ENCODE measurements at regions not wholly inside any gene's neighbourhood (a gene's known extent, or its start where the extent isn't known, plus 50 kb on each side); places are given as distances from the start of the nearest gene placed in this dataset.

DNA sequence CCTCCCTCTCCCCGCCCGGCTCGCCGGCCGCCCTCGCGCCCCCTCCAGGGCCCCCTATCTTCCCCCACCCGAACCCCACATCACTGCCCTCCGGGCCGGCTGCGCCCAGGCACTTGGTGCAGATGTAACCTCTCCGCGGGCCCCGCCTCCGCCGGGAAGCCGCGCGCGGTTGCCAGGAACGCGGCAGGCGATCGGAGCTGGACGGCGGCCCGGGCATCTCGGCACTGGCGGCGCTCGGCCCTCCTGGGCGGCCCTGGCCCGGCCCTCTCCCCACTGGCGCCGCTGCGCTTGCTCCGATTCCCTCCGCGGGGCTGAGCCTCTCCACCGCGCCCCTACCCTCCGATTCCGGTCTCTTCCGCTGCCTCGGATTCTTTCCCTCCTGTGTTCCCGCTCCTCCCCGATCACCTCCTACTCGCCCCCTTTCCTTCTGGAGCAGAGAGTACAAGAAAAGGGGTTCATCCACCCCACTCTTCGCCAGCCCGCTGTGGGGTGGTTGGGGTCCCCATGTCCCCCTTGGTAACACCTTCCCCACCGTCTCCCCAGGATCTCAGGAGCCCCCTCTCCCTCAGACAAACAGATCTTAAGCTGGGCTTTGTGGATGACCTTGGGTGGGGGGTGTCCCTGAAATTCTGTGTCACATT, 70.6 kb downstream of the C9orf50 start:
- TF ChIP-seq EZH2phosphoT487 (IDR thresholded peaks at IDR 0.05; ENCODE audit: borderline replicate concordance, low read length) = no peak
- TF ChIP-seq, protein P1, sequence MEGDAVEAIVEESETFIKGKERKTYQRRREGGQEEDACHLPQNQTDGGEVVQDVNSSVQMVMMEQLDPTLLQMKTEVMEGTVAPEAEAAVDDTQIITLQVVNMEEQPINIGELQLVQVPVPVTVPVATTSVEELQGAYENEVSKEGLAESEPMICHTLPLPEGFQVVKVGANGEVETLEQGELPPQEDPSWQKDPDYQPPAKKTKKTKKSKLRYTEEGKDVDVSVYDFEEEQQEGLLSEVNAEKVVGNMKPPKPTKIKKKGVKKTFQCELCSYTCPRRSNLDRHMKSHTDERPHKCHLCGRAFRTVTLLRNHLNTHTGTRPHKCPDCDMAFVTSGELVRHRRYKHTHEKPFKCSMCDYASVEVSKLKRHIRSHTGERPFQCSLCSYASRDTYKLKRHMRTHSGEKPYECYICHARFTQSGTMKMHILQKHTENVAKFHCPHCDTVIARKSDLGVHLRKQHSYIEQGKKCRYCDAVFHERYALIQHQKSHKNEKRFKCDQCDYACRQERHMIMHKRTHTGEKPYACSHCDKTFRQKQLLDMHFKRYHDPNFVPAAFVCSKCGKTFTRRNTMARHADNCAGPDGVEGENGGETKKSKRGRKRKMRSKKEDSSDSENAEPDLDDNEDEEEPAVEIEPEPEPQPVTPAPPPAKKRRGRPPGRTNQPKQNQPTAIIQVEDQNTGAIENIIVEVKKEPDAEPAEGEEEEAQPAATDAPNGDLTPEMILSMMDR (IDR thresholded peaks at IDR 0.05; ENCODE audit: low read depth, low read length, poor library complexity, severe bottlenecking) = no peak
- Histone ChIP-seq H3K9me2 (replicated peaks; ENCODE audit: control insufficient read depth, low read length) (no peaks in the 10 kb centered on the region), H3K36me3 (ENCODE audit: control insufficient read depth, low read length) (no peaks in the 10 kb centered on the region), H3K79me2 (ENCODE audit: control insufficient read depth, low read length) (no peaks in the 10 kb centered on the region), H3F3A (ENCODE audit: control insufficient read depth, insufficient read depth) (no peaks in the 10 kb centered on the region), H3K4me2 (ENCODE audit: low read length) (no peak overlapping the region), H3K4me3 (ENCODE audit: low read length) (no peak overlapping the region), H3K4me1 (ENCODE audit: control insufficient read depth, low read length) (no peaks in the 10 kb centered on the region), H3K27ac (ENCODE audit: low read depth, low read length) (no peak overlapping the region), H3K9me3 (ENCODE audit: control insufficient read depth, insufficient read depth, low read length) (no peaks in the 10 kb centered on the region), H3K27me3 (ENCODE audit: control insufficient read depth, low read length) (no peaks in the 10 kb centered on the region; the same call in 1 of the 2 replicates), H4K20me1 (ENCODE audit: control insufficient read depth, insufficient read depth, low read depth, low read length) (no peaks in the 10 kb centered on the region)

DNA sequence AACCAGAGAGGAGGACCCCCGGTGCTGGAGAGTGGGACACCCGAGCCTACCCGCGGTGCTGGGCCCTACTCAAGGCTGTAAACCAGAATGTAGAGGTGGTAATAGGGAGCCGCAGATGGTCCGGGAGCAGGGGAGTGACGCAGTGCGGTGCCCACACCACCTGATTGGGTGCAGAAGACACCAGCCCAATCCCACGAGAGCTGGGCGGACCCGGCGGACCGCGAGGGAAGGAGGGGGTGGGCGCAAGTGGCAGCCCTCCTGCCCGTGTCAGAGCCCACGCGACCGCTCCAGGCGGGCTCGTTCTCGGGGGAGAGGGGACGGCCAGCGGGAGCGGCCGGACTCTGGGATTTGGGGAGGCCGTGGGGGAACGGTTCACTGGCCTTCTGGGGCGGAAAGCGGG, 71.2 kb downstream of the C9orf50 start:
- Histone ChIP-seq H4K20me1 (ENCODE audit: control insufficient read depth, insufficient read depth, low read depth, low read length) (no peaks in the 10 kb centered on the region), H3K9me2 (replicated peaks; ENCODE audit: control insufficient read depth, low read length) (no peaks in the 10 kb centered on the region), H3K4me3 (ENCODE audit: low read length) (no peak overlapping the region), H3K27ac (ENCODE audit: low read depth, low read length) (no peak overlapping the region), H3K4me2 (ENCODE audit: low read length) (no peak overlapping the region), H3K4me1 (ENCODE audit: control insufficient read depth, low read length) (no peaks in the 10 kb centered on the region), H3F3A (ENCODE audit: control insufficient read depth, insufficient read depth) (no peaks in the 10 kb centered on the region), H3K79me2 (ENCODE audit: control insufficient read depth, low read length) (no peaks in the 10 kb centered on the region), H3K27me3 (ENCODE audit: control insufficient read depth, low read length) (no peaks in the 10 kb centered on the region; the same call in 1 of the 2 replicates), H3K36me3 (ENCODE audit: control insufficient read depth, low read length) (no peaks in the 10 kb centered on the region), H3K9me3 (ENCODE audit: control insufficient read depth, insufficient read depth, low read length) (no peaks in the 10 kb centered on the region)
- TF ChIP-seq, protein P1 (IDR thresholded peaks at IDR 0.05; ENCODE audit: low read depth, low read length, poor library complexity, severe bottlenecking) = no peak
- TF ChIP-seq EZH2phosphoT487 (IDR thresholded peaks at IDR 0.05; ENCODE audit: borderline replicate concordance, low read length) = no peak

DNA sequence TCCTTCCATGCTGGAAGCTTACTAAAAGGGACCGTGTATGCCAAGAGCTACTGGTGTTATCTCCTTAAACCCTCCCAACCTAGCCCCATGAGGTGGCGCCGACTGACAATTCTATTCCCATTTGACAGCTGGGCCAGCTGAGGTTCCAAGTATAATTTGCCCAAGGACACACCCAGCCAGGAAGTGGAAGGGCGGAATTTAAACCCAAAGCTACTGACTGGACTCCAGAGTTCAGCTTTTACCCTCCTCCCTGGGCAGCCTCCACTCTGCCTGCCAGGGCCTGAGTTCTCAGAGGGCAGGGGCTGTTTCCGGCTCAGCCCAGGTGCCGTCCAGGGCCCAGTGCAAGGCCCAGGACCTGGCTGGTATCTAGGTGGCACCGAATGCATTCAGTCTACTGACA, 71.8 kb downstream of the C9orf50 start:
- no peak overlapping the region for H3K4me2 ChIP-seq (ENCODE audit: low read length)
- H3K79me2 ChIP-seq (ENCODE audit: control insufficient read depth, low read length) = no peaks in the 10 kb centered on the region
- no peaks in the 10 kb centered on the region for H3K9me2 ChIP-seq (replicated peaks; ENCODE audit: control insufficient read depth, low read length)
- no peaks in the 10 kb centered on the region for H3F3A ChIP-seq (ENCODE audit: control insufficient read depth, insufficient read depth)
- no peak overlapping the region for H3K4me3 ChIP-seq (ENCODE audit: low read length)
- no peaks in the 10 kb centered on the region for H3K9me3 ChIP-seq (ENCODE audit: control insufficient read depth, insufficient read depth, low read length)
- H3K27ac ChIP-seq (ENCODE audit: low read depth, low read length) = no peak overlapping the region
- TF ChIP-seq, protein P1 (IDR thresholded peaks at IDR 0.05; ENCODE audit: low read depth, low read length, poor library complexity, severe bottlenecking) = no peak
- no peak for TF ChIP-seq EZH2phosphoT487 (IDR thresholded peaks at IDR 0.05; ENCODE audit: borderline replicate concordance, low read length)
- no peaks in the 10 kb centered on the region; the same call in 1 of the 2 replicates for H3K27me3 ChIP-seq (ENCODE audit: control insufficient read depth, low read length)
- no peaks in the 10 kb centered on the region for H3K4me1 ChIP-seq (ENCODE audit: control insufficient read depth, low read length)
- no peaks in the 10 kb centered on the region for H3K36me3 ChIP-seq (ENCODE audit: control insufficient read depth, low read length)
- no peaks in the 10 kb centered on the region for H4K20me1 ChIP-seq (ENCODE audit: control insufficient read depth, insufficient read depth, low read depth, low read length)

Measured in DOHH2 (cell line).